ENCODE measurements at regions not wholly inside any gene's neighbourhood (a gene's known extent, or its start where the extent isn't known, plus 50 kb on each side); places are given as distances from the start of the nearest gene placed in this dataset.

GRCh38 chr18:56210520-56210919, 427.9 kb downstream of the TXNL1 start:
- no peak for DNase-seq

GRCh38 chr18:56207989-56208388, 430.4 kb downstream of the TXNL1 start:
- no peak for DNase-seq

GRCh38 chr18:56204052-56204451, 434.3 kb downstream of the TXNL1 start:
- no peak for DNase-seq

GRCh38 chr18:56202678-56203077, 435.7 kb downstream of the TXNL1 start:
- DNase-seq = no peak

- DNase-seq = no peak
Observed at GRCh38 chr18:56200381-56200911, 437.9 kb downstream of the TXNL1 start.

GRCh38 chr18:56199580-56200330, 438.6 kb downstream of the TXNL1 start:
- no peak for DNase-seq

GRCh38 chr18:56197241-56197859, 441.0 kb downstream of the TXNL1 start:
- DNase-seq = no peak

GRCh38 chr18:56196495-56197225, 441.7 kb downstream of the TXNL1 start:
- no peak for DNase-seq

- DNase-seq = no peak
Observed at GRCh38 chr18:56191334-56191733, 447.1 kb downstream of the TXNL1 start.

- no peak for DNase-seq
Observed at GRCh38 chr18:56189615-56190014, 448.8 kb downstream of the TXNL1 start.

GRCh38 chr18:56188529-56189275, 449.7 kb downstream of the TXNL1 start:
- no peak for DNase-seq

- DNase-seq = no peak
Observed at GRCh38 chr18:56186319-56186718, 452.1 kb downstream of the TXNL1 start.

GRCh38 chr18:56185126-56185525, 453.3 kb downstream of the TXNL1 start:
- DNase-seq = no peak

GRCh38 chr18:56176751-56177150, 461.6 kb downstream of the TXNL1 start:
- DNase-seq = no peak

GRCh38 chr18:56175330-56176001, 462.9 kb downstream of the TXNL1 start:
- no peak for DNase-seq

GRCh38 chr18:56173542-56174220, 464.7 kb downstream of the TXNL1 start:
- DNase-seq = no peak

GRCh38 chr18:56172527-56172926, 465.9 kb downstream of the TXNL1 start:
- no peak for DNase-seq

GRCh38 chr18:56171848-56172247, 466.5 kb downstream of the TXNL1 start:
- no peak for DNase-seq

- no peak for DNase-seq
Observed at GRCh38 chr18:56168049-56168781, 470.2 kb downstream of the TXNL1 start.

GRCh38 chr18:56167366-56167765, 471.0 kb downstream of the TXNL1 start:
- no peak for DNase-seq

- no peak for DNase-seq
Observed at GRCh38 chr18:56166914-56167313, 471.5 kb downstream of the TXNL1 start.
